Keratinocyte (primary cell): ENCODE measurements at regions not wholly inside any gene's neighbourhood (a gene's known extent, or its start where the extent isn't known, plus 50 kb on each side); places are given as distances from the start of the nearest gene placed in this dataset.

ENCODE experiments used
- DNase-seq: peaks from one replicate; pipeline ENCODE4 v3.0.0-alpha.2; 2011; ENCODE audit warnings: low read depth, missing footprints, low spot score
- FAIRE-seq: peaks from 2 replicates; lab custom pipeline; 2011; peaks lifted over from hg19 to GRCh38; lab: Jason Lieb, UNC
- H2AFZ ChIP-seq: 2 replicates; pipeline ENCODE4 v1.6.0; 2012; ENCODE audit warnings: low read length, control low read depth, inconsistent platforms; ENCODE audit not compliant: control insufficient read depth
- H3K27ac ChIP-seq: 2 replicates; pipeline ENCODE4 v1.5.1; 2011; ENCODE audit warnings: low read length; ENCODE audit not compliant: control insufficient read depth, insufficient read depth
- H3K27me3 ChIP-seq: 3 replicates; pipeline ENCODE4 v1.6.0; 2011; ENCODE audit warnings: low read length; ENCODE audit not compliant: control insufficient read depth, insufficient read depth; ENCODE audit errors: extremely low read depth
- H3K36me3 ChIP-seq, 2 experiments: 2 replicates in 1 of 2; 3 replicates in 1 of 2; pipeline ENCODE4 v1.5.1; 2011; ENCODE audit warnings: low read length in 2 of 2, mild to moderate bottlenecking in 1 of 2; ENCODE audit not compliant: control insufficient read depth in 2 of 2, insufficient read depth in 2 of 2; ENCODE audit errors: extremely low read depth in 1 of 2
- H3K4me1 ChIP-seq: 3 replicates; pipeline ENCODE4 v1.5.1; 2011; ENCODE audit warnings: low read length; ENCODE audit not compliant: control insufficient read depth, insufficient read depth; ENCODE audit errors: extremely low read depth
- H3K4me2 ChIP-seq: 3 replicates; pipeline ENCODE4 v1.6.0; 2011; ENCODE audit warnings: low read depth, low read length; ENCODE audit not compliant: control insufficient read depth, insufficient read depth; ENCODE audit errors: extremely low read depth
- H3K4me3 ChIP-seq, 3 experiments: fragments of 200-600 bp in 1 of 3; sonication (generic) in 1 of 3; 2 replicates in 2 of 3; 3 replicates in 1 of 3; pipeline ENCODE4 v1.5.1; 2011 to 2016; ENCODE audit warnings: low read length in 3 of 3, mild to moderate bottlenecking in 3 of 3, control low read depth in 2 of 3, inconsistent platforms in 1 of 3, low read depth in 1 of 3, mixed read lengths in 1 of 3, mixed run types in 1 of 3, moderate library complexity in 1 of 3; ENCODE audit not compliant: control insufficient read depth in 2 of 3, insufficient read depth in 2 of 3; ENCODE audit errors: extremely low read depth in 1 of 3
- H3K79me2 ChIP-seq: 2 replicates; pipeline ENCODE4 v1.6.0; 2012; ENCODE audit warnings: low read length; ENCODE audit not compliant: control insufficient read depth, insufficient read depth
- H3K9ac ChIP-seq: 3 replicates; pipeline ENCODE4 v1.6.0; 2011; ENCODE audit warnings: low read length; ENCODE audit not compliant: control insufficient read depth, insufficient read depth; ENCODE audit errors: extremely low read depth
- H3K9me1 ChIP-seq: 3 replicates; pipeline ENCODE4 v1.6.0; 2011; ENCODE audit warnings: low read length; ENCODE audit not compliant: control insufficient read depth, insufficient read depth; ENCODE audit errors: extremely low read depth
- H3K9me3 ChIP-seq: 2 replicates; pipeline ENCODE4 v1.5.1; 2012; ENCODE audit warnings: low read depth, low read length; ENCODE audit not compliant: control insufficient read depth
- H4K20me1 ChIP-seq: 3 replicates; pipeline ENCODE4 v1.6.0; 2011; ENCODE audit warnings: low read length; ENCODE audit not compliant: control insufficient read depth, insufficient read depth; ENCODE audit errors: extremely low read depth
- CTCF ChIP-seq, 3 experiments: IDR thresholded peaks in 1 of 3; conservative IDR thresholded peaks in 1 of 3; optimal IDR thresholded peaks in 1 of 3; 2 replicates in 2 of 3; 3 replicates in 1 of 3; pipeline versions ENCODE3 to v1.5.1; 2011; ENCODE audit warnings: low read length in 3 of 3, mild to moderate bottlenecking in 3 of 3, moderate library complexity in 2 of 3, control low read depth in 1 of 3, inconsistent platforms in 1 of 3; ENCODE audit not compliant: insufficient read depth in 2 of 3; ENCODE audit errors: extremely low read depth in 1 of 3
- EZH2 ChIP-seq: IDR thresholded peaks from one replicate; pipeline ENCODE4 v1.6.1; 2012; ENCODE audit warnings: inconsistent platforms, mild to moderate bottlenecking, low read length, moderate library complexity
- dilution Hi-C: fragments of 300-500 bp; cut with MboI; formaldehyde crosslinking; loops from one replicate; pipeline ENCODE4 v1.7.0; 2020; ENCODE audit warnings: low sequenced_read_pairs; ENCODE audit not compliant: extremely low pct_ligation_motif_present

- no peak for DNase-seq
- H3K27me3 ChIP-seq: no peaks in the 10 kb centered on the region
- no peak for FAIRE-seq
- TF ChIP-seq CTCF (optimal IDR thresholded peaks at IDR 0.05 in 1 of 3, IDR thresholded peaks at IDR 0.05 in 1 of 3, conservative IDR thresholded peaks at IDR 0.05 in 1 of 3; ENCODE audit: extremely low read depth in 1 of 3, insufficient read depth in 2 of 3, low read length in 3 of 3): no peak
- no peak for TF ChIP-seq EZH2
- H3K9me1 ChIP-seq: no peaks in the 10 kb centered on the region
- H3K36me3 ChIP-seq: no peaks in the 10 kb centered on the region
- H3K9me3 ChIP-seq: no peaks in the 10 kb centered on the region
- H3K4me2 ChIP-seq: no peak overlapping the region
- no peak overlapping the region for H2AFZ ChIP-seq
- H3K79me2 ChIP-seq: no peaks in the 10 kb centered on the region
- dilution Hi-C loops: no loop called here
- H3K9ac ChIP-seq: no peak overlapping the region
- H4K20me1 ChIP-seq: no peaks in the 10 kb centered on the region
- H3K27ac ChIP-seq: no peak overlapping the region
- no peak overlapping the region for H3K4me3 ChIP-seq
- H3K4me1 ChIP-seq: peaks cover 14% of the 10 kb centered on the region
These were observed 115.8 kb upstream of the NPAS2 start for GRCh38 chr2:100704156-100704555.

GRCh38 chr2:100704711-100705110 is 115.2 kb upstream of the NPAS2 start:
- no peak for TF ChIP-seq EZH2
- Histone ChIP-seq H3K4me1 (peaks cover 14% of the 10 kb centered on the region), H3K9ac (no peak overlapping the region), H3K27ac (no peak overlapping the region), H3K79me2 (no peaks in the 10 kb centered on the region), H3K27me3 (no peaks in the 10 kb centered on the region), H3K9me3 (no peaks in the 10 kb centered on the region), H3K36me3 (no peaks in the 10 kb centered on the region), H2AFZ (no peak overlapping the region), H3K4me3 (no peak overlapping the region), H4K20me1 (no peaks in the 10 kb centered on the region), H3K9me1 (no peaks in the 10 kb centered on the region), H3K4me2 (no peak overlapping the region)
- dilution Hi-C loops: no loop called here
- DNase-seq: no peak
- FAIRE-seq: no peak
